HepG2 (cell line): ENCODE measurements at regions not wholly inside any gene's neighbourhood (a gene's known extent, or its start where the extent isn't known, plus 50 kb on each side); places are given as distances from the start of the nearest gene placed in this dataset.

Experiments
- ATAC-seq: fragments of 200-7000 bp; cut with Tn5 transposase; 3 replicates; pipeline ENCODE4 v1.9.1; 2020; ENCODE audit warnings: mild to moderate bottlenecking, moderate library complexity
- BruUV-seq: library from RNA; stranded (reverse); fragments of 400-500 nt; replicated peaks from 2 replicates; lab custom pipeline; 2021; lab: Mats Ljungman, UMichigan
- CTCF ChIA-PET: fragments of 300-600 bp; formaldehyde crosslinking; extraction: SDS; loops from one replicate; lab custom pipeline; 2021; ENCODE audit warnings: low total read pairs, inconsistent platforms, low intra/inter-chr PET ratio; lab: Yijun Ruan, JAX
- POLR2A ChIA-PET: fragments of 350-600 bp; sonication (Branson Sonifier 250); formaldehyde crosslinking; loops from one replicate; lab custom pipeline; 2020; ENCODE audit warnings: antibody characterized with exemption, inconsistent platforms; lab: Yijun Ruan, JAX
- DNase-seq: peaks from one replicate; pipeline ENCODE4 v3.0.0-alpha.2; 2015; ENCODE audit warnings: low spot score
- FAIRE-seq: peaks from 3 replicates; lab custom pipeline; 2011; peaks lifted over from hg19 to GRCh38; lab: Jason Lieb, UNC
- H2AFZ ChIP-seq: one replicate; pipeline ENCODE4 v1.6.1; 2011; ENCODE audit warnings: low read length, inconsistent platforms
- H3K27ac ChIP-seq: fragments of 300-600 bp; 3 replicates; pipeline ENCODE4 v1.8.0; 2011; ENCODE audit warnings: mixed run types, mild to moderate bottlenecking, mixed read lengths, low read length, inconsistent platforms; ENCODE audit not compliant: insufficient read depth; ENCODE audit errors: extremely low read length
- H3K27me3 ChIP-seq, 2 experiments: fragments of 200-600 bp in 1 of 2; 2 replicates in 1 of 2; 3 replicates in 1 of 2; pipeline versions ENCODE4 v1.6.0 to v1.8.0; 2011; ENCODE audit warnings: low read length in 2 of 2, mild to moderate bottlenecking in 2 of 2, moderate library complexity in 2 of 2, inconsistent platforms in 1 of 2; ENCODE audit not compliant: insufficient read depth in 2 of 2, control insufficient read depth in 1 of 2
- H3K36me3 ChIP-seq, 2 experiments: fragments of 200-600 bp in 1 of 2; replicated peaks in 1 of 2; 2 replicates in 1 of 2; 3 replicates in 1 of 2; pipeline versions ENCODE4 v1.5.1 to v1.8.0; 2011; ENCODE audit warnings: low read length in 2 of 2, inconsistent platforms in 1 of 2; ENCODE audit not compliant: insufficient read depth in 2 of 2, control insufficient read depth in 1 of 2
- H3K4me1 ChIP-seq: 2 replicates; pipeline ENCODE4 v1.5.1; 2012; ENCODE audit warnings: low read length, inconsistent platforms; ENCODE audit not compliant: insufficient read depth
- H3K4me2 ChIP-seq: 2 replicates; pipeline ENCODE4 v1.6.0; 2011; ENCODE audit warnings: low read depth, low read length, inconsistent platforms
- H3K4me3 ChIP-seq, 3 experiments: fragments of 200-600 bp in 1 of 3; sonication (generic), shearing (Covaris generic) in 1 of 3; replicated peaks in 1 of 3; 2 replicates each; pipeline ENCODE4 v1.5.1; 2011 to 2016; ENCODE audit warnings: low read length in 3 of 3, inconsistent platforms in 2 of 3, low read depth in 2 of 3, mild to moderate bottlenecking in 2 of 3, control low read depth in 1 of 3, mixed read lengths in 1 of 3; ENCODE audit not compliant: insufficient read depth in 1 of 3
- H3K79me2 ChIP-seq: one replicate; pipeline ENCODE4 v1.6.1; 2011; ENCODE audit warnings: low read length, inconsistent platforms; ENCODE audit not compliant: insufficient read depth
- H3K9ac ChIP-seq: 2 replicates; pipeline ENCODE4 v1.6.0; 2011; ENCODE audit warnings: mild to moderate bottlenecking, low read depth, low read length, inconsistent platforms; ENCODE audit not compliant: insufficient read depth
- H3K9me3 ChIP-seq: 2 replicates; pipeline ENCODE4 v1.5.1; 2012; ENCODE audit warnings: mild to moderate bottlenecking, low read length
- H4K20me1 ChIP-seq: 2 replicates; pipeline ENCODE4 v1.6.0; 2011; ENCODE audit warnings: inconsistent platforms, mild to moderate bottlenecking, low read length, moderate library complexity; ENCODE audit not compliant: insufficient read depth
- DNMT1 ChIP-seq: sonication (generic); formaldehyde crosslinking; IDR thresholded peaks from 2 replicates; pipeline ENCODE4 v1.5.1; 2020; ENCODE audit warnings: mild to moderate bottlenecking, missing genetic modification reagents
- HDAC2 ChIP-seq: sonication (generic); formaldehyde crosslinking; IDR thresholded peaks from 2 replicates; pipeline ENCODE4 v1.4.0; 2020; ENCODE audit warnings: missing genetic modification reagents
- NFATC3 ChIP-seq: sonication (generic); formaldehyde crosslinking; IDR thresholded peaks from 2 replicates; pipeline ENCODE4 v1.5.1; 2020; ENCODE audit warnings: mild to moderate bottlenecking, missing genetic modification reagents
- NR2C2 ChIP-seq: sonication (generic); formaldehyde crosslinking; IDR thresholded peaks from 2 replicates; pipeline ENCODE4 v1.4.0; 2020; ENCODE audit warnings: missing genetic modification reagents, mild to moderate bottlenecking, moderate library complexity, borderline replicate concordance
- REPIN1 ChIP-seq: sonication (generic); formaldehyde crosslinking; IDR thresholded peaks from 2 replicates; pipeline ENCODE4 v1.8.0; 2022; ENCODE audit warnings: missing genetic modification reagents, low read depth, mild to moderate bottlenecking, borderline replicate concordance
- RERE ChIP-seq: IDR thresholded peaks from 2 replicates; pipeline ENCODE4 v1.6.1; 2016; ENCODE audit warnings: low read depth, missing genetic modification reagents, missing compliant biosample characterization
- in situ Hi-C: cut with HindIII; loops from 2 replicates; pipeline ENCODE4 v1.10.0; 2017; ENCODE audit warnings: low pct_unique_long_range_greater_than_20kb; ENCODE audit not compliant: extremely low pct_ligation_motif_present
- intact Hi-C: fragments of 100-400 bp; cut with micrococcal nuclease; formaldehyde crosslinking; loops from one replicate; pipeline ENCODE4 v1.10.0; 2022; ENCODE audit not compliant: unreplicated experiment
- TF ChIP-seq, protein P1 (sequence below): sonication (generic); formaldehyde crosslinking; conservative IDR thresholded peaks from 2 replicates; pipeline ENCODE4 v1.8.0; 2022; ENCODE audit warnings: missing genetic modification reagents
- TF ChIP-seq, protein P2 (sequence below): sonication (generic); formaldehyde crosslinking; IDR thresholded peaks from 2 replicates; pipeline ENCODE4 v1.5.0; 2020; ENCODE audit warnings: missing genetic modification reagents

DNA sequence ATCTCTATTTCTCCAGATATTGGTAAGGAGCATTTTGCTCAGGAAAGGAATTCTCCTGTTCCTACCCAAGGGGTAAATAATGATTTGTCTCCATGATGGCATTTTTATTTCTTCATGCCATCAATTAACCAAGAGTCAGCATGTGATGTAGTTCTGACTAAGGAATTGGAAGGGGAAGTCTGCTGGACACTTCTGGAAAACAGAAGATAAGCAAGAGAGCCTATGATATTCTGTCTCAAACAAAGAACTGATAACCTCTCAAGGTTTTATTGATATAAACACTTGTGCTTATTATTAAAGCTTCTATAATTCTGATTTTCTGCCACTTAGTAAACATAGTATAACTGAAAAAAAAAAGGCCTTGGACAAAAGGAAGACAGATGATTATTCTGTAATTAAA lies 673.0 kb upstream of the CHORDC1 start:
- CTCF ChIA-PET, result no interaction called here
- no peak for ATAC-seq
- FAIRE-seq, result no peak

More for the DNA sequence above, 673.0 kb upstream of the CHORDC1 start:
- H3K4me2 ChIP-seq, result no peak overlapping the region
- H3K27me3 ChIP-seq, result no peaks in the 10 kb centered on the region
- H3K4me3 ChIP-seq, result no peak overlapping the region
- H3K36me3 ChIP-seq, result no peaks in the 10 kb centered on the region
- POLR2A ChIA-PET, result no interaction called here
- H3K9me3 ChIP-seq, result no peaks in the 10 kb centered on the region; the same call in 1 of the 2 replicates
- no peak overlapping the region for H3K9ac ChIP-seq
- H4K20me1 ChIP-seq, result no peaks in the 10 kb centered on the region
- no peak for DNase-seq
- intact Hi-C loops (no loop called here), in situ Hi-C loops (no loop called here)
- BruUV-seq, result no TSS peak
- H3K4me1 ChIP-seq, result no peaks in the 10 kb centered on the region
- TF ChIP-seq, protein P1, sequence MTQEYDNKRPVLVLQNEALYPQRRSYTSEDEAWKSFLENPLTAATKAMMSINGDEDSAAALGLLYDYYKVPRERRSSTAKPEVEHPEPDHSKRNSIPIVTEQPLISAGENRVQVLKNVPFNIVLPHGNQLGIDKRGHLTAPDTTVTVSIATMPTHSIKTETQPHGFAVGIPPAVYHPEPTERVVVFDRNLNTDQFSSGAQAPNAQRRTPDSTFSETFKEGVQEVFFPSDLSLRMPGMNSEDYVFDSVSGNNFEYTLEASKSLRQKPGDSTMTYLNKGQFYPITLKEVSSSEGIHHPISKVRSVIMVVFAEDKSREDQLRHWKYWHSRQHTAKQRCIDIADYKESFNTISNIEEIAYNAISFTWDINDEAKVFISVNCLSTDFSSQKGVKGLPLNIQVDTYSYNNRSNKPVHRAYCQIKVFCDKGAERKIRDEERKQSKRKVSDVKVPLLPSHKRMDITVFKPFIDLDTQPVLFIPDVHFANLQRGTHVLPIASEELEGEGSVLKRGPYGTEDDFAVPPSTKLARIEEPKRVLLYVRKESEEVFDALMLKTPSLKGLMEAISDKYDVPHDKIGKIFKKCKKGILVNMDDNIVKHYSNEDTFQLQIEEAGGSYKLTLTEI, result no peak
- no peak for TF ChIP-seq DNMT1 (CRISPR knock-in tag)
- TF ChIP-seq NFATC3 (CRISPR knock-in tag), result no peak
- no peak for TF ChIP-seq REPIN1 (CRISPR knock-in tag)
- no peak for TF ChIP-seq NR2C2 (CRISPR knock-in tag)
- no peak for TF ChIP-seq RERE (CRISPR knock-in tag)
- TF ChIP-seq, protein P2, sequence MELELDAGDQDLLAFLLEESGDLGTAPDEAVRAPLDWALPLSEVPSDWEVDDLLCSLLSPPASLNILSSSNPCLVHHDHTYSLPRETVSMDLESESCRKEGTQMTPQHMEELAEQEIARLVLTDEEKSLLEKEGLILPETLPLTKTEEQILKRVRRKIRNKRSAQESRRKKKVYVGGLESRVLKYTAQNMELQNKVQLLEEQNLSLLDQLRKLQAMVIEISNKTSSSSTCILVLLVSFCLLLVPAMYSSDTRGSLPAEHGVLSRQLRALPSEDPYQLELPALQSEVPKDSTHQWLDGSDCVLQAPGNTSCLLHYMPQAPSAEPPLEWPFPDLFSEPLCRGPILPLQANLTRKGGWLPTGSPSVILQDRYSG, result no peak
- no peak for TF ChIP-seq HDAC2 (CRISPR knock-in tag)
- H3K27ac ChIP-seq, result no peak overlapping the region
- H2AFZ ChIP-seq, result no peak overlapping the region
- no peaks in the 10 kb centered on the region for H3K79me2 ChIP-seq
